GM19467 (cell line): ENCODE measurements at regions not wholly inside any gene's neighbourhood (a gene's known extent, or its start where the extent isn't known, plus 50 kb on each side); places are given as distances from the start of the nearest gene placed in this dataset.
"Not testable (repeated sequence)": the region's sequence is repeated elsewhere in the genome, so short reads cannot be mapped to it uniquely, and the experiment has no call there.

Experiments
- ATAC-seq: cut with Tn5 transposase; IDR thresholded peaks from one replicate; pipeline ENCODE4 v1.9.1; 2021; ENCODE audit warnings: mild to moderate bottlenecking, moderate library complexity; ENCODE audit not compliant: unreplicated experiment

DNA sequence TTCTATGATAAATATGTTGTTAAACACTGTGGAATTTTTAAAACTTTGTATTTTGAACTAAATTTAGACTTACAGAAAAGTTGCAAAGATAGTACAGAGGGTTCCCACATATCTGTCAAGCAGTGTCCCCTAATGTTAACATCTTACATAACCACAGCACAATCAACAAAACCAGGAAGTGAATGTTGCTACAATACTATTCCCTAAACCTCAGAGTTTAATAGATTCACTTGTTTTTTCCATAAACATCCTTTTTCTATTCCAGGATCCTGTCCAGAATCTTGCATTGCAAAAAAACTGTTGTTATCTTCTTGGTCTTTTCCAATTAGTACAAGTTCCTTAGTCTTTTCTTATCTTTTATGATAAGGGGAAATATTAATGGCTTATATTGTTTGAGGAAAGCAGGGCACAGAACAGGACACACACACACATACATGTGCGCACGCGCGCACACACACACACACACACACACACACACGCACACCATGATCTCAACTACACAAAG is 251.1 kb upstream of the TRIB2 start:
- ATAC-seq = no peak

DNA sequence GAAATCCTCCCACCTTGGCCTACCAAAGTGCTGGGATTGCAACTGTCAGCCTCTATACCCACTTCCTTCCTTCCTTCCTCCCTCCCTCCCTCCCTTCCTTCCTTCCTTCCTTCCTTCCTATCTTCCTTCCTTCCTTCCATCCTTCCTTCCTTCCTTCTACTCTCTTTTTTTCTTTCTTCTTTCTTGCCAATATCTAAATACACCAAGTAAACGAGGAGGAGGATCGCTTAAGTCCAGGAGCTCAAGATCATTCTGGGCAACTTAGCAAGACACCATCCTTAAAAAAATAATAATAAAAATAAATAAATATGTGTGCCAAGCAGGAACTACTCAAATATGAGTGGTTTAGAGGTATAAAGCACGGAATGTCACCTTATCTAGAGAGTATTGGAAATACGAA is 249.4 kb upstream of the TRIB2 start:
- no peak for ATAC-seq

DNA sequence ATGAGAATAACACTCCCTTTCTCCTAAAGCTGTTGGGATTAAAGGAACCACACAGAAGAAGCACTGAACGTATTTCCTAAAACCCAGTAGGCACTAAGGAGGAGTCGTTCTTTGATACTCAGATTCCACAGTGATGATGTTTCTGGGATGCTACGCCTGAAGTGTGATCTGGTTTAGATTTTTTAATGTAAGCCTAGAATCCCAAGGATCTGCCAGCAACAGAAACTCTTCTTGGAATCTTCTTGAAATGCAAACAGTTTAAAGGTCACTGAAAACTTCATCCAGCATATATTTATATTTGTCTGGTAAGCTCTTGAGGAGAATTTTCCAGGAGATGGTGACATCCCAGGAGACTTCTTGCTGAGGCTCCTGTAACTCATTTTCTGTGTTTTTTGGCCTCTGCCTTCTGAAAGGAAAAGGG is 247.6 kb upstream of the TRIB2 start:
- no peak for ATAC-seq

DNA sequence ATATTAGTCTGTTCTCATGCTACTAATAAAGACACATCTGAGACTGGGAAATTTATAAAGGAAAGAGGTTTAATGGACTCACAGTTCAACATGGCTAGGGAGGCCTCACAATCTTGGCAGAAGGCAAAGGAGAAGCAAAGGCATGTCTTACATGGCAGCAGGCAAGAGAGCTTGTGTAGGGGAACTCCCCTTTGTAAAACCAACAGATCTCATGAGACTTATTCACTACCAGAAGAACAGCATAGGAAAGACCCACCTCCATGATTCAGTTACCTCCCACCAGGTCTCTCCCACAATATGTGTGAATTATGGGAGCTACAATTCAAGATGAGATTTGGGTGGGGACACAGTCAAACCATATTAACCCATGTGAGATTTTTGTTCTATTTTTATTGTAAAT is 244.5 kb upstream of the TRIB2 start:
- not testable (repeated sequence) for ATAC-seq

DNA sequence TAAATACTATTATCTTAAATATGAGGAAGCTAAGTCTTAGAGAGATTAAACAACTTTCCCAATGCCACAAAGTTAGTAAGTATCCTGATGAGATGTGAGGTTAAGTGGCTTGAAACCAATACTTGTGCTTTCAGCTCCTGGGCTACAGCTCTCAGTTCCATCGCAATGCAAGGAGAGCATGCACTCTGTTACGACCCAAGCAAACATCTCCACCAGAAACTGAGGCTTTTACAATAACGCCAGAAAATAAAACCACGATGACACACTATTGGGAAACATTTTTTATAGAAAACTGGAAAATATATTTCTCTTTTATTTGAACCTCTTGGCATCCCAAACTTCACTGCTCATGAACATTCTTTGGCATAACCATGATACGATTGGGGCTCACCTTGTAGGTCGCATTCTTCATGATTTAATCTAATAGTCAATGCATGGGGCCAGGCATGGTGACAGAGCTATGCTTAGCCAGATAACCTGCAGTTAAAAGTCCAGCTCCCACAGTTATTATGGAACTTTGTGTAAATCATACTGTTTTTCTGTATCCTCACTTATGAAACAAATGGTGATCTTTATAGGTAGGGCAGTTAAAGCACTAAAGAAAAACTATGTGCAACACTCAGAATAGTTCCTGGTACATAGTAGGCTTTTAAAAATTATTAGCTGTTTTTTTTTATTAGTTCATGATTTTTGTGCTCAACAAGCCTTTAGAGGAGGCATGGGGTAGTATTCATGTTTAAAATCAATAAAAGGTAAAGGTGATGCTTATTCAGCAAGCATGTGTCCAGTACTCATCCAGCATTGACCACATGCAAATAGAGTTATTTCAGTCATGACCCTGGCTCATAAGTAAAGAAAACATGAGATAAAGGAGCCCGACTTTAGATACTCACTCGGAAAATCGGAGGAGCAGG is 238.3 kb upstream of the TRIB2 start:
- no peak for ATAC-seq

DNA sequence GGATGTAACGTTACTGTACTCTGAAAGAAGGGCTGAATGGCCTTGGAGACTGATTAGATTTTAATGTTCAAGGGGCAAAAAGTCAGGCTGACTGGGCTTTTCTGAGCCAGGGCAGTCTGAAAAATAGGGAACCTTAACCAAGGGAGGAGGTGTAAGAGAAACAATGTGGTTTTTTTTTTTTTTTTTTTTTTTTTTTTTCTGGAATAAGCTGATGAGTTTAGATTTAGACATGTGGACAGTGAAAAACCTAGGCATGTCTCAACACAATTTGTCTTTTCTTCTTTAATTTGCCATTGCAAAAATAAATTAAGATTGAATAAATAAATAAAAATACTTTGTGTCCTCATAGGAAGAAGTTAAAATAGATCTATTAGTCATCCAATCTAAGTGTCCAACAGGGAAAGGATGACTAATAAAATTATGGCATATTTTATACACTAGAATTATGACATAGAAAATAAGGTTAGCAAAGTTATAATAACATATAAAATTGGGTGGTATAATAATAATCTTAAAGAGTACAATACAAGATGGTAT is 237.6 kb upstream of the TRIB2 start:
- no peak for ATAC-seq

DNA sequence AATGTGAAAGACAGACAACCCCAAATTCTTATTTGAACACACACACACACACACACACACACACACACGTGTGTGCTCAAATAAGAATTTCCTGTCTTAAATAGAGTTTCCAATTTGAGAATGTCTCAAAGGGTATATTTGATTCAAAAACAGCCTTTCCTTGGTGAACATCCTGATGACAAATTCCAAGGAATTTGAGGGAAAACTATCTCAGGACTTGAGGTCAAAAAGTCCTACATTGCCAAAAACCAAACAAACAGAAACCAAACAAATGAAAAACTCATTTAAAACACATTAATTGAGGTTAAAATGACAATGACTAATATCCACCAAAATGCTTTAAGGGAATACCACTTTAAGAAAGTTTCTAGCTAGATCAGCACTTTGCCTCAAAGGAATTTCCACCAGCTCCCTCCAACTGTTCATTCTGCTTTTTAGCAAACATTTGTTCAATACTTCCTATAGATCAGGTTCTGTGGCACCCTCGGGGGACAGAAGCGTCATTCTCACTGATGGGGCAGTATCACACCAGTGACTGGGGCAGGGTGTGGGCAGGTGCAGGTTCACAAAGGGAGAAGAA is 232.1 kb upstream of the TRIB2 start:
- no peak for ATAC-seq

DNA sequence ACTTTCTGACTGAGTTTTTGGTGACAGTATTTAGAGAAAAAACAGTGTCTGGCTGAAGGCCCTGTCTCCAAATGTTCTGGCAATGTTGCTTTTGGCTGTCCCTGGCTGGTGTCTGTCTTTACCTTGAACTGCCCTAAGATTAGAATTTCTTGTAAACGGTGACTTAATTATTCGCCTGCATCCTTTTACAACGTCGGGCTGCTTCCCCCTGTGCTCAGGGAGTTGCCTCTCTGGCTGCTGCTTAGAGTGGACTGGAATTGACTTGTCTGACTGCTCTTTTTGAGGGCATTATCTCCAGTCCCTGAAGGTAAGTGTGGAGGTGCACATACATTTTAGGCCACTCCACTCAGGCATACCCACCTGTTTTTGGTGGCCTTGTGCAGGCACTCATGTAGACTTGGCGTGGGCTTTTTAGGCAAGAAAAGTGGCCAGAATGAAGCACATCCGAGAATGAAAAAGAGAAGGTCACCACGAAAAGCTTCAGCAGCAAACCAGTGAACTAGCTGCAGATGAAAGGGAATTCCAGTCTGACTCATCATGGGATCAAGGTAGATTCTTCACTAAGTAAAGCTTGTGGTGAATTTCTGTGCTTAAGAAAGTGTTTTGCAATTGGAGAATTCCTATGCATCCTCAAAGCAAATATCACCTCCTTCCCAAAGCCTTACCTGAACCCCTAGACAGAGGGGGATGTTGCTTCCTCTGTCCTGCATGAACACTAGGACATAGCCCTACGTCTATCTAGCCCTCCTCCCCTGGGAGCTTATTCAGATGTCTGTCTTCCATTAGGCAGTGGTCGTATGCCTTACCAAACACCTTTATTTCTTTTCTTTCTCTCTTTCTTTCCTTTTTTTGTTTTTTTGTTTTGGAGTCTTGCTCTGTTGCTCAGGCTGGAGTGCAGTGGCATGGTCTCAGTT is 230.3 kb upstream of the TRIB2 start:
- ATAC-seq = no peak

DNA sequence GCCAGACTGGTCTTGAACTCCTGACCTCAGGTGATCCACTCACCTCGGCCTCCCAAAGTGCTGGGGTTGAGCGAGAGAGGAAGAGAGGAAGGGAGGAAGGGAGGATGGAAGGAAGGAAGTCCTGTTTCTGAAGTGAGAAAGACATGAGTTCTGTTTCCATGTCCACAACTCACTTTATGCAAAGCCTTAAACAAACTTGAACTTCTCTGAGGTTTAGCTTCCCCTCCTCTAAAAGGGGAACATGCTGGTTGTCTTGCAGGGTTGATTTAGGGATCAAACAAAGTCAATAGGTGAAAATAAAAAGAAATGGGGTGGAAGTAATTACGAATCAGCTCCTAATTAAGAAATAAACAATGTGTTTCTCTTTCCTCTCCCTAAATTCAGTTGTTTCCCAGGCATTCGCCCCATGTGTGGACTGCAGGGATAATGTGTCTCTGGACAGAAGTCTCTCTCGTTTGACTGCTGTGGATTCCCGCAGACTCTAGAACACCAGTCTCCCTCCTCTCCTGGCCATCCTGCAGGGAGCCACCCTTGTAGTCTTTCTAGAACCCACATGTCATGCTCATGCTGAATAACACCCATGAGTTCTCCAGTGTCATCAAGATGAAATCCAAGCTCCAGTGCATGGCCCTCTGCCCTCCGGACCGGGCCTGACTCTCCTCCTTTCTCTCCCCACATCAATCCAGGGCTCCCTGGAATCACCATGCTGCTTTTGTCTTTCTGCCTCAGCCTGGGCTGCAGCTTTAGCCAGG is 229.3 kb upstream of the TRIB2 start:
- ATAC-seq = no peak

DNA sequence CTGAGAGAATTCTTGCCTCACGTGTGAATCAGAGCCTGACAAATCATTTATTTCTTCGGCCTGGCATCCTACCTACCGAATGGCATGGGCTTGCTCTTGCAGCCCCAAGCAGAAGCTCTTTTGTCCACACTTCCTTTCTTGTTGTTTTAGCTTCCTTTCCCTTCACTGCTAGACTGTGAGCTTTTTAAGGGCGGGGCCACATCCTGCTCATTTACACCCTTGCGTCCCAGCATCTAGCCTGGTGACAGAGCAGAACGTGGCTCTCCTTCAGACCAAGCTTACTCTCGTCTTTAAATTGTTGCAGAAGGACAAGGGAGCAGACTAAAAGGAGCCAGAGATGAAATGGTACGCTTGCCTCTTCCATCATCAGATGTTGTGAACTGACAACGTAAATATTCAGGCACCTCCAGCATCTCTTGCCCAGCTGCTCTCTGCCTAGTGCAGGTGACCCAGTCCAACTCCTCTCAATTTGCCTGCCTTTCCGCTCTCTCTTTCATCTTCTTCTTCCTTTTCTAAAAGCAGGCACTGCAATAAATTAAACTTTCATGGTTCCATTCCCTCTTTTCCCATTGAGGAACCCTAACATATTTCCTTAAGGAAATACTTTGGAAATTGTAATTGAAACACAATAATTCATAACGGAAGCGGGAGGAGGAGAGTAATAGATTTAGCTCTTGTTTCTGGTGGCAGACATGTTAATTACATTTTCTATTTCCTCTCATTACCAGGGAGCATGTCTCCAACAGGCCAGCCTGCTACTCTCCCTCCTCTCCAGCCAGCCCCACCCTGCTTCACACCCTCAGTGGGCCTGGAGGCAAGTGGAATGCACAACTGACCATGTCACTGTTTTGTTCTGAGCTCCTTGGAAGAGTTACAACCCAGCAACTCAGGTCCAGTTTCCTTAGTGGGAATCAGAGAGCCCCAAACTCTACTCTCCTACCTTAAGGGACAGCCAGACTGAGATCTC is 228.1 kb upstream of the TRIB2 start:
- ATAC-seq = no peak

DNA sequence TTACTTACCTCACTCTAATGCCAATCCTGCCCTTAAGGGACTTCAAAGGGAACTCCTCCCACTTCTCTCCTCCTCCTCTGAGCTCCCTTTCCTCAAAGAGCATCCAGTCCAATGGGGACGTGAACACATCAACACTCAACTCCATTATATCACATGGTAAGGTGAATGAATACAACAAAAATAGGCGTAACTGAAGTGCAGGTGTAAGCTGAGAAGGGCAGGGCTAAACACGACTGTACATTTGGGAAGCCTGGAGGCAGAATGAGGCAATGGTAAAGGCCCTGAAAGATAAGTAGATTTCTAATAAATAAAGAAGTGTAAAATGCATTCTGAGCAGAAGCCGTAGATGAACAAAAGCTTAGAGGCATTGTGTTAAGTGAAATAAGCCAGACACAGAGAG is 226.1 kb upstream of the TRIB2 start:
- ATAC-seq = no peak

DNA sequence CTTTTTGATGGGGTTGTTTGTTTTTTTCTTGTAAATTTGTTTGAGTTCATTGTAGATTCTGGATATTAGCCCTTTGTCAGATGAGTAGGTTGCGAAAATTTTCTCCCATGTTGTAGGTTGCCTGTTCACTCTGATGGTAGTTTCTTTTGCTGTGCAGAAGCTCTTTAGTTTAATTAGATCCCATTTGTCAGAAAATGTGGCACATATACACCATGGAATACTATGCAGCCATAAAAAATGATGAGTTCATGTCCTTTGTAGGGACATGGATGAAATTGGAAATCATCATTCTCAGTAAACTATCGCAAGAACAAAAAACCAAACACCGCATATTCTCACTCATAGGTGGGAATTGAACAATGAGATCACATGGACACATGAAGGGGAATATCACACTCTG is 224.4 kb upstream of the TRIB2 start:
- ATAC-seq = not testable (repeated sequence)

DNA sequence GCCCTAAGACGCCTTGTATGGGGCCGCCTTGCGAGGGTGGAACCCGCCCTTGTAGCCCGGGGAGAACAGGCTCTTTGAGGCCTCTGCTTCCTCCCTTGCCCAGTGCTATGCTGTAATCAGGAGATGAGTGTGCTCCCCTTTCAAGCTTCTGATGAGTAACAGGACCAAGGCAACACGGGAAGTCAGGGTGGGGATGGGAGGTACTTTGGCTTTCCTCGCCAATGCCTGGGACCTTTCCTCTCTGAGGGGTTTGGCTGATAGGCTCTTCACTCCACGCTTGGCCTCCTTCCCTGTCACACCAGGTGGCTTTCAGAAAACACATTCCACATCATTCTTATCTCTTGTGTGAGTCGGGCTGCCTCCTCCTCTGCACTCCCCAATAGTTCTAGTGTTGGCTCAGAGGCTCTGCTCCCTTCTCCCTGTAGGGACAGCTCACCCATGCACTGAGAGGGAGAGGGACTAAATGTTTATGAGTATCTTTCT is 223.7 kb upstream of the TRIB2 start:
- no peak for ATAC-seq

DNA sequence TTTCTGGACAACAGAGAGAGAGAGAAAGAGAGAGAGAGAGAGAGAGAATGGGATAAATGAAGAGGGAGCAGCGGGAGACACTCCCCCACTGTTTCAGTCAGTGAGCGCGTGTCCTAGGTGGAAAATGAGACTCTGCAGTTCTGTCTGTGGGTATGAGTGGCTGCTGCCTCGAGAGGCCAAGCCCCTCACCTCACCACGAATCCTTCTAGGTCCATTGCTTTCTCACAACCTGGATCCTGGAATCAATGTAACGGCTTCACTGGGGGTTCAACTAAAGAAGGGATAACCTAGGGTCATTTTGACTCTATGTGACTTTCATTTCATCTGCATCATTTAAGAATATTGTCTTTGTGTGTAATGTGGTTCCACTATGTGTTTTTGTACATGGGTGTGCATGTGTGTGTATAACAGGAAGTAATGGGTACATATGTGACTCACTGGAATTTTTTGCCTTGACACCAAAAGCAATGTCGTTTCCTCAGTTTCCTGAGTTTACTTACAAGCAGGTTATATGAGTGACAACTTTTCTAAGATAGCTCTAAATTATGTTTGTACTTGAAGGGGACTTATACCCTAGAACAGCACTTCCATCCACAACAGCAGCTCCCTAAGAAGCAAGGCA is 221.4 kb upstream of the TRIB2 start:
- no peak for ATAC-seq

DNA sequence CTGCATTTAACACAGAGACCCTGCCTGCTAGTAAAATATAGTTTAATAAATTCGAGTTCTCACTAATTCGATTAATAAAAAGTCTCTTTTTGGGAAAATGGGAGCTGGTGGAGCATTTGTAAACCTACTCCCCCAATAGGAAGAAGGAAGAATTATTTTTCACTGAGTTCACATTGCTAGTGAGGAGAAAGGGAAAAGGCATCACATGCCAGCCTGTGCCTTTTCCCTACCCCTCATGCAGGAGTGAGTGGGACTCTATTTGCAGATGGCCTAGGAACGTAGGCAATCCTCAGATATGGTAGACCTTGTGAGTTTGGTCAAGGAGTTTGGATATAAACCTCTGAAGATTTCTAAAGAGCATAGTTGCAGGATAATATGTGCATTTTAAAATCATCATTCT is 218.4 kb upstream of the TRIB2 start:
- no peak for ATAC-seq

DNA sequence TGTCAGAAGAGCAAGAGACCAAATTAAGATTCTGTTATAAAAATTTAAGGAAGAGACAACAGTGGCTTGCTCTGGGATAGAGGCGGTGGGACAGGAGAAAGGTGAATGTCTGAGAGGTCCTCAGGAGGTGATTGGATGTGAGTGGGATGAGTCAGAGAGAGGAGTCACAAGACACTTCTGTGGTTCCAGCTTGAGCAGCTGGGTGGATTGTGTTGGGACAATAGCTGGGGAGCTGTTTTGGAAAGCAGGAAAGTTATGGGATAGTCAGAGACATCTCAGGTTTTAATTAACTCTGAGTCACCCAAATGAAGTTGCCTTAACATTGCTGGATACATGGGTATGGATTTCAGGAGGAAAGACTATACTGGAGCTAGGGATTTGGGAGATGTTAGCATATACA is 218.0 kb upstream of the TRIB2 start:
- no peak for ATAC-seq

DNA sequence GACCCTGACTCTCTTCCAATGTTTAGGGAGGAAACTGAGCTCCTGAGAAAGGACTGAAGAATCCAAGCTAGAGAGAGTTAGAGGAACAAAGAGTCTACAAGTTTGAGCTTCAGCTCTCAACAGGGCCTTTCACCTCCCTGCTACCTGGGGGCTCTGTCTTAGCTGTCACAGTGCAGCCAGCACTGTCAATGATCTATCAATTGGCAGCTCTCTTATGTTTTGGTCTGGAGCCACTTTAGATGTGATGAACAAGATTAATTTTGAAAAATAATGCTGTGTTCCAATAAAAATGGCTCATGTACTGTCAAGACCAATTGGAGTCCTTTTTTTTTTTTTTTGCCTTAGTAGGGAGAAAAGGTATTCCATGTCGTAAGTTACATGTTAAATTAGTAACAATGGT is 215.8 kb upstream of the TRIB2 start:
- no peak for ATAC-seq

DNA sequence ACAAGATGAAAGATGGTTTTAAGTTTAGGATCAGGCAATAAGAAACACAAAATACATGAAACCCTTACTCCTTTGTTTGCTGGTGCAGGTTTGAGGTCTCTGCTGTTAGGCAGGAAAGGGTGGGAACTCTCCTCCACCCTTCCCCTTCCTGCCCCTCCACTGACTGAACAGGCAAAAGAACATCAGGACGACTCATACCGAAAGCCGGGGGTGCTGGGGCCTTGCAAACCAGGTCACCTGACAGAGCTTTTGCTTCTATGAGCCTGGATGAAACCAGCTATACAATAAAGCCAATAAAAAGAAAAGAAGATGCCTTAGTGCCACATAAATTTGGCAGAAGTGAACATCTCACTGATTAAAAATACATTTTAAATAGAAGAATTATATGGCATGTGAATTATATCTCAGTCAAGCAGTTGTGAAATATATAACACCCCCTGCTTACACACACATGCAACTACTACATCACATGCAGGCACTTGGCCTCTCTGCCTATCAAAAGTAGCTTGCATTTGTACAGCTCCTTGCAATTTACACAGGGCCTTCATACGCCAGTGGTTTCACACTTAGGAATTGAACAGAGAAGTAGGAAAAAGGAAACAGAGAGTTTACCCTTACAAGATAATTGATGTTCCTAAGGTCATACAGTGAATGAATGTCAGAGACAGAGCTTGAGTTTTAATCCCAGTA is 215.1 kb upstream of the TRIB2 start:
- peak; percentile 87 for ATAC-seq
